Stimulated activated CD4-positive, alpha-beta T cell treated with anti-CD3 and anti-CD28 coated beads, Interleukin-1b, Interleukin-23, amount 100 ng/mL, for 48 hours (primary cell): ENCODE measurements at regions not wholly inside any gene's neighbourhood (a gene's known extent, or its start where the extent isn't known, plus 50 kb on each side); places are given as distances from the start of the nearest gene placed in this dataset.
"Not testable (repeated sequence)": the region's sequence is repeated elsewhere in the genome, so short reads cannot be mapped to it uniquely, and the experiment has no call there.

ENCODE experiments used
- DNase-seq: peaks from one replicate; pipeline ENCODE4 v3.0.0-alpha.2; 2020

GRCh38 chr1:233435622-233436021, 108.1 kb downstream of the MAP3K21 start:
- DNase-seq, result no peak

DNA sequence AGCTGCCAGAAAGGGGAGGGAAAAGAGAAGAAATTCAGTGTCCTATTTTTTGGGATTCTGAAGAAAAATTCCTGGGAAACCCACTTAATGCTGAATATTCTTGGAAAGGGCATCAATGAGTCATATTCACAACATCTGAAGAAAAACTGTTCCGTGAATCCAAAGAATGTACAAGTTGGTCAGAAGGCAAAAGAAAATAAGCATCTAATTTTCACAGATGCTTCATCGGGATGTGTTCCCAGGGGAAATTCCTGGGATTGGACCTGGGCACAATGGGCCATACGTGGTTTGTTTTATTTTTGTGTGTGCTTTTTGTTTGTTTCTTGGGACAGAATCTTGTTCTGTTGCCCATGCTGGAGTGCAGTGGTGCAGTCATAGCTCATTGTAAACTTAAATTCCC, 112.2 kb downstream of the MAP3K21 start:
- DNase-seq, result no peak

GRCh38 chr1:233440951-233441401, 113.5 kb downstream of the MAP3K21 start:
- no peak for DNase-seq

- no peak for DNase-seq
These were observed 114.7 kb downstream of the MAP3K21 start for GRCh38 chr1:233442026-233442780.

- no peak for DNase-seq
These were observed 115.7 kb downstream of the MAP3K21 start for GRCh38 chr1:233443040-233443760.

DNA sequence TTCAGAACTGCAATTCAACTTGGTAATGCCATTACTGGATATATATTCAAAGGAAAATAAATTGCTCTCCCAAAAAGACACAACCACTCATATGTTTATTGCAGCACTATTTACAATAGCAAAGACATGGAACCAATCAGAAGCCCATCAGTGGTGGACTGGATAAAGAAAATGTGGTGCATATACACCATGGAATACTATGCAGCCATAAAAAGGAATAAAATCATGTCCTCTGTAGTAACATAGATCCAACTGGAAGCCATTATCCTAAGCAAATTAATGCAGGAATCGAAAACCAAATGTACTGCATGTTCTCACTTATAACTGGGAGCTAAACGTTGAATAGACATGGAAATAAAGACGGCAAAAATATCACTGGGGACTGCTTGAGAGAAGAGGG, 117.0 kb downstream of the MAP3K21 start:
- no peak for DNase-seq

DNA sequence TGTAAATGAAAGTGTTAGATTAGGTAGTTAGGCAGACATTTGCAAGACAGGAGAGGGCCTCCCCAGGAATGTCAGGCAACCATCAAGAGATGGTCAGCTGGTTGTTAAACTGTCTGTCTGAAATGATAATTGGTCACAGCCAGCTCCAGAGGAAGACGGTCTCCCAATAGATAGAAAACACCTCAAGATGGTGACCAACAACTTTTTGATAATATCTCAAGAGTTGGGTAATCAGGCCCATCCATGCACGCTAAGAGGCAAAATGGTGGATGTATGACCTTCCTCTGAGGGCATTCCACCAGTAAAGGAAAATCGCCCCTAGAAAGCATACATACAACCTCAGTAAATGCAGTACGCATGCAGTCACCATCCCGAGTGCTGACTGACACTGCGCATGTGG, 118.2 kb downstream of the MAP3K21 start:
- no peak for DNase-seq

DNA sequence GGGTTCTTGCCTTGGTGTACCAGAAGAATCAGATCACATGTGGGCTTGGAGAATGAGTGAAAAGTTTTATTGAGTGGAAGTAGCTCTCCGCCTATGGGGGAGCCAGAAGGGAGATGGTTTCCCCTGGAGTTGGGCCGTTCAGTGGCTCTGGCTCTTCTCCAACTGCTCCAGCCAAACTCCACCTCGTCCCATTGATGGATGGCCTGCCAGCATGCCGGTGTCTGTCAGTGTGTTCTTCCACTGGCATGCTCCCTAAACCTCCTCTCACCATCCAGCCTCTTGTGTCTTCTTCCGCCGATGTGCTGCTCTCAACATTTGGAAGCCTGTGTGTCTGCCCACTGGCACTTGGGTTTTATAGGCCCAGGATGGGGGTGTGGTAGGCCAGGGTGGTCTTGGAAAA, 119.4 kb downstream of the MAP3K21 start:
- DNase-seq, result no peak

GRCh38 chr1:233448109-233448689, 120.7 kb downstream of the MAP3K21 start:
- no peak for DNase-seq

- no peak for DNase-seq
These were observed 125.2 kb downstream of the MAP3K21 start for GRCh38 chr1:233452724-233453123.

DNA sequence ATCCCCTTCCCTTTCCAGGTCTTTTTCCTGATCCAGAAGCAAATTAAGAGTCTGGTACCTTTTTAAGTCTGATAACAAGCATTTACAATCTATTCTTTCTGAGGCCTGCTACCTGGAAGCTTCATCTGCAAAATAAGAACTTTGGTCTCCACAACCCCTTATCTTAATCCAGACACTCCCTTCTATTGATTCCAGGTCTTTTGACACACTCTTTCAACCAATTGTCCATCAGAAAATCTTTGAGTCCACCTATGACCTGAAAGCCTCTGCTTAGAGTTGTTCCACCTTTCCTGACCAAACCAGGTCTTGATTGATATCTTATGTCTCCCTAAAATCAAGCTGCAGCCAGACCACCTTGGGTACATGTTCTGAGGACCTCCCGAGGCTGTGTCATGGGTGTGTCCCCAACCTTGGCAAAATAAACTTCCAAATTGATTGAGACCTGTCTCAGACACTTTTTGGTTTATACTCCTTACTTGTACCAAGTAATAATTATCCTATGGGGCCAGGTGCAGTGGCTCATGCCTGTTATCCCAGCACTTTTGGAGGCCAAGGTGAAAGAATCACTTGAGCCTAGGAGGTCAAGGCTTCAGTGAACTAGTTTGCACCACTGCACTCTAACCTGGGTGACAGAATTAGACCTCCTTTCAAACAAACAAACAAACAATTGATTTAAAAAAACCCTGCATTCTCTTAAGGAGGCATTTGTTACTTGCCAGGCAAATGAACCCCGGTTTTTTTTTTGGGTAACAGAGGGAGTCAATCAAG, 126.1 kb downstream of the MAP3K21 start:
- no peak for DNase-seq

DNA sequence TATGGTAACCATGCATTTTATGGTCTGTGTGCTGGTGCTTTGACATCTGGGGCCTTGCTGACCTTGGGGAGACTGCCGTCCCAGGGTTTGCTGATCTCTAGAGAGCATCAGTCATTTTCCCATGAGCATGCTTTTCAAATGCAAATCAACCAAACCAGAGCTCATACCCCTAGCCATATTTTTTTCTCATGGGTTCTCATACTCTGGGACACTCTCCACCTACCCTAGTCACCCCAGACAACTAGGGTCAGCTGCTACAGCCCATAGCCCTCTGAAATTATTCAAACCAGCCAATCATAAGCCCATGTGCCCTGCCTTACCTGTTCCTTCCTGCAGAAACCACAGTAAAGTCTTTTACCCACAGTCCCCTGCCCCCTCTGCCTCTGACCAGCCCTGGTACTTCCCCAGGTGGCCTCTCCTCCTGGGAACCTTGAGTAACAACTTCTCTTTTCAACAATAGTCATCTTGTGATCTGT, 132.0 kb downstream of the MAP3K21 start:
- no peak for DNase-seq

DNA sequence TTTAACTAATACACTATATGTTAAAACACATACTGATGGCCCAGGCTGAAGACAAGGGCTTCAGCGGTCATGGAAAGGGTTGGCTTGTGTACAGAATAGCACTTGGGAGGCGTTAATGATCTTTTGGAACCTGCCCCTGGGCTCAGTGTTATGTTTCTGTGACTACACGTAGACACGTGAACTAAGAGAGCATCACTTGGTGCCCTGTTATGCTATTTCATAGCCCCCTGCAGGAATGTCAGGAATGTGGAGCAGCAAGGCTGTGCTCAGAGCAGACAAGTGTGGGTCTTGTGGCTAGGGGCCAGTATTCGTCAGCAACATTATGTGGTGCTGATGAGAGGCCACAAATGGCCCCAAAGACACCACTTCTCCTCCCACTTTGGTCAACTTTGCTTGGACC, 132.4 kb downstream of the MAP3K21 start:
- DNase-seq, result no peak

GRCh38 chr1:233460692-233461091, 133.2 kb downstream of the MAP3K21 start:
- DNase-seq, result no peak

DNA sequence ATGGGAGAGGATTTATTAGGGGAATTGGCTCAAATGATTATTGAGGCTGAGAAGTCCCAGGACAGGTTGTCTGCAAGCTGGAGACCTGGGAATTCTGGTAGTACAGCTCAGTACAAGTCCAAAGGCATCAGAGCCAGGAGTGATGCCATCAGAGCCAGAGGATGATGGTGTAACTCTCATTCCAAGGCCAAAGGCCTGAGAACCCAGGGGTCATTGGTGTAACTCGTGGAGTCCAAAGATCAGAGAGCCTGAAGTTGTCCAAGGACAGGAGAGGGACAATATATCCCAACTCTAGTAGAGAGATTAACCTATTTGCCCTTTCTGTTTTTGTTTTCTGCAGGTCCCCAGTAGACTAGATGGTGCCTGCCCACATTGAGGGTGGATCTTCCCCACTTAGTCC, 134.3 kb downstream of the MAP3K21 start:
- DNase-seq, result no peak

- no peak for DNase-seq
These were observed 135.8 kb downstream of the MAP3K21 start for GRCh38 chr1:233463333-233463732.

GRCh38 chr1:233465745-233466343, 138.3 kb downstream of the MAP3K21 start:
- no peak for DNase-seq

- DNase-seq, result no peak
These were observed 143.0 kb upstream of the KCNK1 start for GRCh38 chr1:233470741-233471499.

- DNase-seq, result not testable (repeated sequence)
These were observed 142.1 kb upstream of the KCNK1 start for GRCh38 chr1:233471851-233472250.

GRCh38 chr1:233472796-233473195, 141.1 kb upstream of the KCNK1 start:
- not testable (repeated sequence) for DNase-seq

DNA sequence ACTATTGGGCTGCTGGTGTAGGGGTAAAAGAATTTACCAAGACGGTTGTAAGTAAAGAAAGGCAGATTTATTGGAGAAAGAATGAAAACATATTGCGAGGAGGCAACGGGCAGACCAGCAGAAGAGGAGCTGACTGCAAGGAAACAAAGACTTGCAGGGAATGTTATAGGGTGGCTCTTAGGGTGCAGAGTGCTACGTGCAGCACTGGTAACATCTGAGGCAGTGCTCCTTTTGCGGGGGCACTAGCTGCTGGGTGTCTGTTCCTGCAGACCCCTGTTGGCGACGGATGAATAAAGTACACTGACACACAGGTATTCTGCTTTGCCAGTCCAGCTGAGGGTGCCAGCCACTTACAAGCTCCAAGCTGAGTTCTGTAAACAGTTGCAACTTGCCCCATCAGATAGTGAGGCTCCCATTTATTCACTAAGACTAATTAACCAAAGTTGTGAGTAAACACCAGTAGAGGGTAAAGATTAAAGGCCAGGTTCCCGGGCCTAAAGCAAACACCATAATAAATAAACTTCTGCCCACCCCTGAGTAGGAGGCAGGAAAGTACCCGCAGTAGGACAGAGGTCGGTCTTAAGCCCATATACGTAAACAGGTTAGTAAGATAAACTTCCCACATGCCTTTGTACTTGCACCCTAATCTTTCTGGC, 140.2 kb upstream of the KCNK1 start:
- no peak for DNase-seq
